Neural cell (in vitro differentiated cells): ENCODE measurements at regions not wholly inside any gene's neighbourhood (a gene's known extent, or its start where the extent isn't known, plus 50 kb on each side); places are given as distances from the start of the nearest gene placed in this dataset.

Experiments used
- H2AFZ ChIP-seq: fragments of 200-600, 300-800 bp; sonication (generic), shearing (Covaris generic); 2 replicates; pipeline ENCODE4 v1.6.0; 2014; ENCODE audit warnings: low read depth, mild to moderate bottlenecking, antibody characterized with exemption, low read length, moderate library complexity
- H3F3A ChIP-seq: fragments of 200-600 bp; shearing (Covaris generic); 2 replicates; pipeline ENCODE4 v1.6.1; 2016; ENCODE audit warnings: mild to moderate bottlenecking, moderate library complexity, mixed read lengths, antibody characterized with exemption, low read length; ENCODE audit not compliant: insufficient read depth, poor library complexity, severe bottlenecking
- H3K27ac ChIP-seq: fragments of 200-600, 300-800 bp; sonication (generic), shearing (Covaris generic); 2 replicates; pipeline ENCODE4 v1.5.1; 2014; ENCODE audit warnings: mild to moderate bottlenecking, low read length, moderate library complexity
- H3K27me3 ChIP-seq: fragments of 300-800, 200-600 bp; sonication (generic), shearing (Covaris generic); 2 replicates; pipeline ENCODE4 v1.6.0; 2014; ENCODE audit warnings: mild to moderate bottlenecking, low read depth, low read length, moderate library complexity; ENCODE audit not compliant: insufficient read depth
- H3K36me3 ChIP-seq: fragments of 300-800, 200-600 bp; sonication (generic), shearing (Covaris generic); 2 replicates; pipeline ENCODE4 v1.5.1; 2014; ENCODE audit warnings: mild to moderate bottlenecking, antibody characterized with exemption, low read length, moderate library complexity; ENCODE audit not compliant: insufficient read depth
- H3K4me2 ChIP-seq: fragments of 300-800, 200-600 bp; sonication (generic), shearing (Covaris generic); 2 replicates; pipeline ENCODE4 v1.6.0; 2014; ENCODE audit warnings: mild to moderate bottlenecking, low read length
- H3K4me3 ChIP-seq: fragments of 300-800, 200-600 bp; sonication (generic), shearing (Covaris generic); 2 replicates; pipeline ENCODE4 v1.5.1; 2014; ENCODE audit warnings: mild to moderate bottlenecking, low read length, moderate library complexity
- H3K79me2 ChIP-seq: fragments of 200-600 bp; shearing (Covaris generic); replicated peaks from 2 replicates; pipeline ENCODE4 v1.6.0; 2014; ENCODE audit warnings: mild to moderate bottlenecking, low read length, moderate library complexity; ENCODE audit not compliant: insufficient read depth
- H3K9ac ChIP-seq: fragments of 300-800, 200-600 bp; sonication (generic), shearing (Covaris generic); 2 replicates; pipeline ENCODE4 v1.6.1; 2016; ENCODE audit warnings: mild to moderate bottlenecking, low read length, mixed read lengths
- H3K9me2 ChIP-seq: fragments of 200-600 bp; shearing (Covaris generic); 2 replicates; pipeline ENCODE4 v1.6.1; 2016; ENCODE audit warnings: mild to moderate bottlenecking, low read length, mixed read lengths; ENCODE audit not compliant: insufficient read depth
- H3K9me3 ChIP-seq: fragments of 200-600, 300-800 bp; sonication (generic), shearing (Covaris generic); 2 replicates; pipeline ENCODE4 v1.6.1; 2016; ENCODE audit warnings: mild to moderate bottlenecking, mixed run types, low read length, moderate library complexity, mixed read lengths
- H4K20me1 ChIP-seq: fragments of 200-600 bp; shearing (Covaris generic); 2 replicates; pipeline ENCODE4 v1.6.1; 2016; ENCODE audit warnings: mild to moderate bottlenecking, mixed run types; ENCODE audit not compliant: insufficient read depth
- EP300 ChIP-seq: fragments of 450-650 bp; conservative IDR thresholded peaks from 2 replicates; pipeline ENCODE4 v1.6.1; 2014; ENCODE audit warnings: antibody characterized with exemption, mild to moderate bottlenecking, moderate library complexity; ENCODE audit not compliant: poor library complexity, severe bottlenecking
- EZH2 ChIP-seq: fragments of 200-600, 300-800 bp; shearing (Covaris generic), sonication (generic); IDR thresholded peaks from 2 replicates; pipeline ENCODE4 v1.6.1; 2014; ENCODE audit warnings: antibody characterized with exemption, low read length, borderline replicate concordance, mild to moderate bottlenecking; ENCODE audit not compliant: insufficient read depth, poor library complexity, severe bottlenecking
- MXI1 ChIP-seq: fragments of 450-650 bp; conservative IDR thresholded peaks from 2 replicates; pipeline ENCODE4 v1.6.1; 2014; ENCODE audit warnings: antibody characterized with exemption, mild to moderate bottlenecking; ENCODE audit not compliant: poor library complexity, severe bottlenecking
- POLR2AphosphoS5 ChIP-seq: IDR thresholded peaks from 2 replicates; pipeline ENCODE4 v1.6.1; 2012
- RAD21 ChIP-seq: fragments of 450-650 bp; conservative IDR thresholded peaks from 2 replicates; pipeline ENCODE4 v1.6.1; 2014; ENCODE audit warnings: antibody characterized with exemption, mild to moderate bottlenecking, moderate library complexity
- SMC3 ChIP-seq: fragments of 450-650 bp; conservative IDR thresholded peaks from 2 replicates; pipeline ENCODE4 v1.6.1; 2014; ENCODE audit warnings: antibody characterized with exemption, mild to moderate bottlenecking, moderate library complexity; ENCODE audit not compliant: poor library complexity
- TAF1 ChIP-seq: IDR thresholded peaks from 2 replicates; pipeline ENCODE4 v1.6.1; 2012; ENCODE audit warnings: low read depth
- TF ChIP-seq, protein P1 (sequence below): IDR thresholded peaks from 2 replicates; pipeline ENCODE4 v1.6.1; 2012; ENCODE audit warnings: borderline replicate concordance
- TF ChIP-seq, protein P2 (sequence below): fragments of 450-650 bp; IDR thresholded peaks from 2 replicates; pipeline ENCODE4 v1.5.1; 2014; ENCODE audit warnings: antibody characterized with exemption, mild to moderate bottlenecking, moderate library complexity; ENCODE audit not compliant: poor library complexity, severe bottlenecking

DNA sequence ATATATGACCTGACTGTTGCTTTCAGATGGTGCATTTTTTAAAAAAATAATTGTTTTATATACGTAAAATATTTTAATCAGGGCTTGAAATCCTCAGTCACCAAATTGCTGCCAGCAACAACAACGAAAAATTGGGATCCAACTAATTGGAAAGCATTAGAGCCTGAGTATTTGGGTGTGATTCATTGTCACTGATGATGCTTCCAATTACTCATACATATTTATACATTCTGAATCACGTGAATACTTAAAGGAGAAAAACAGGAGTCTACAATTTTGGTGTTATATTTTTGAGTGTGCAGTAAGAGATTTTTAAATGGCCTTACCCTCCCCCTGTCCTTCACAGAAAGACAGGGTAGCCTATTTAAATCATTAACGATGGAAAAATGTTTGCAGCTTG is 765.6 kb upstream of the TENM3 start:
- Histone ChIP-seq H3K9ac (no peak overlapping the region), H4K20me1 (no peaks in the 10 kb centered on the region), H3K9me2 (no peaks in the 10 kb centered on the region), H3K4me3 (no peak overlapping the region), H3K4me2 (no peak overlapping the region), H3K27ac (no peak overlapping the region), H3K79me2 (no peaks in the 10 kb centered on the region), H3K36me3 (no peaks in the 10 kb centered on the region), H2AFZ (no peak overlapping the region), H3F3A (peaks cover 6% of the 10 kb centered on the region), H3K9me3 (no peaks in the 10 kb centered on the region), H3K27me3 (no peaks in the 10 kb centered on the region)
- TF ChIP-seq EZH2 (no peak), MXI1 (no peak), POLR2AphosphoS5 (no peak), RAD21 (no peak), TAF1 (no peak), SMC3 (no peak), EP300 (no peak)
- TF ChIP-seq, protein P1, sequence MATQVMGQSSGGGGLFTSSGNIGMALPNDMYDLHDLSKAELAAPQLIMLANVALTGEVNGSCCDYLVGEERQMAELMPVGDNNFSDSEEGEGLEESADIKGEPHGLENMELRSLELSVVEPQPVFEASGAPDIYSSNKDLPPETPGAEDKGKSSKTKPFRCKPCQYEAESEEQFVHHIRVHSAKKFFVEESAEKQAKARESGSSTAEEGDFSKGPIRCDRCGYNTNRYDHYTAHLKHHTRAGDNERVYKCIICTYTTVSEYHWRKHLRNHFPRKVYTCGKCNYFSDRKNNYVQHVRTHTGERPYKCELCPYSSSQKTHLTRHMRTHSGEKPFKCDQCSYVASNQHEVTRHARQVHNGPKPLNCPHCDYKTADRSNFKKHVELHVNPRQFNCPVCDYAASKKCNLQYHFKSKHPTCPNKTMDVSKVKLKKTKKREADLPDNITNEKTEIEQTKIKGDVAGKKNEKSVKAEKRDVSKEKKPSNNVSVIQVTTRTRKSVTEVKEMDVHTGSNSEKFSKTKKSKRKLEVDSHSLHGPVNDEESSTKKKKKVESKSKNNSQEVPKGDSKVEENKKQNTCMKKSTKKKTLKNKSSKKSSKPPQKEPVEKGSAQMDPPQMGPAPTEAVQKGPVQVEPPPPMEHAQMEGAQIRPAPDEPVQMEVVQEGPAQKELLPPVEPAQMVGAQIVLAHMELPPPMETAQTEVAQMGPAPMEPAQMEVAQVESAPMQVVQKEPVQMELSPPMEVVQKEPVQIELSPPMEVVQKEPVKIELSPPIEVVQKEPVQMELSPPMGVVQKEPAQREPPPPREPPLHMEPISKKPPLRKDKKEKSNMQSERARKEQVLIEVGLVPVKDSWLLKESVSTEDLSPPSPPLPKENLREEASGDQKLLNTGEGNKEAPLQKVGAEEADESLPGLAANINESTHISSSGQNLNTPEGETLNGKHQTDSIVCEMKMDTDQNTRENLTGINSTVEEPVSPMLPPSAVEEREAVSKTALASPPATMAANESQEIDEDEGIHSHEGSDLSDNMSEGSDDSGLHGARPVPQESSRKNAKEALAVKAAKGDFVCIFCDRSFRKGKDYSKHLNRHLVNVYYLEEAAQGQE, result no peak
- TF ChIP-seq, protein P2, sequence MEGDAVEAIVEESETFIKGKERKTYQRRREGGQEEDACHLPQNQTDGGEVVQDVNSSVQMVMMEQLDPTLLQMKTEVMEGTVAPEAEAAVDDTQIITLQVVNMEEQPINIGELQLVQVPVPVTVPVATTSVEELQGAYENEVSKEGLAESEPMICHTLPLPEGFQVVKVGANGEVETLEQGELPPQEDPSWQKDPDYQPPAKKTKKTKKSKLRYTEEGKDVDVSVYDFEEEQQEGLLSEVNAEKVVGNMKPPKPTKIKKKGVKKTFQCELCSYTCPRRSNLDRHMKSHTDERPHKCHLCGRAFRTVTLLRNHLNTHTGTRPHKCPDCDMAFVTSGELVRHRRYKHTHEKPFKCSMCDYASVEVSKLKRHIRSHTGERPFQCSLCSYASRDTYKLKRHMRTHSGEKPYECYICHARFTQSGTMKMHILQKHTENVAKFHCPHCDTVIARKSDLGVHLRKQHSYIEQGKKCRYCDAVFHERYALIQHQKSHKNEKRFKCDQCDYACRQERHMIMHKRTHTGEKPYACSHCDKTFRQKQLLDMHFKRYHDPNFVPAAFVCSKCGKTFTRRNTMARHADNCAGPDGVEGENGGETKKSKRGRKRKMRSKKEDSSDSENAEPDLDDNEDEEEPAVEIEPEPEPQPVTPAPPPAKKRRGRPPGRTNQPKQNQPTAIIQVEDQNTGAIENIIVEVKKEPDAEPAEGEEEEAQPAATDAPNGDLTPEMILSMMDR, result no peak

DNA sequence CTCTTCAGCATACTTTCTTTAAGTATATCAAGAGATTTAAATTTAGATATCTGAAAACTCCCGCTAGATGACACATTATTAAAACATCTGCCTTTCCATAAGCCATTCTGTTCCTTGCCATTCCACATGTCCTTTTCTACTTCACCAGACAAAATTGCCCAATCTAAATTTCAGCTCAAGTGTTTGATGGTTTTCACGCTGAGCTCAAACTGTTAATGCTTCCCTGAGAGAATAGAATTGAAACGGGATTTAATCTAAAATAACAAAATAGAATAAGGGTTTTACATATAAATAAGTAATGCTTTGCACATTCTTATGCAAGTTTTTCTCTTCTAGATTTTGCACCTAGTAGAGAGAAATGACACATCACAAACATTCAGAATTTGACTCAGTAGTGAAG is 764.5 kb upstream of the TENM3 start:
- Histone ChIP-seq H3K79me2 (no peaks in the 10 kb centered on the region), H3K9me2 (no peaks in the 10 kb centered on the region), H3K9ac (no peak overlapping the region), H3K4me2 (no peak overlapping the region), H3K27ac (no peak overlapping the region), H4K20me1 (no peaks in the 10 kb centered on the region), H3K4me3 (no peak overlapping the region), H3K27me3 (no peaks in the 10 kb centered on the region), H3F3A (peaks cover 6% of the 10 kb centered on the region), H2AFZ (no peak overlapping the region), H3K9me3 (no peaks in the 10 kb centered on the region), H3K36me3 (no peaks in the 10 kb centered on the region)
- TF ChIP-seq EZH2 (no peak), SMC3 (no peak)
- TF ChIP-seq, protein P2, result no peak
